Stomach (tissue), 4 donors: ENCODE measurements at regions not wholly inside any gene's neighbourhood (a gene's known extent, or its start where the extent isn't known, plus 50 kb on each side); places are given as distances from the start of the nearest gene placed in this dataset.

Experiments used
- CTCF ChIP-seq, 7 experiments: fragments of 450-650 bp in 4 of 7; fragments of 200-600 bp in 3 of 7; sonication (generic) in 3 of 7; IDR thresholded peaks; one replicate each; pipeline ENCODE4 v1.5.1; 2016 to 2019; ENCODE audit warnings: antibody characterized with exemption in 7 of 7, control low read depth in 2 of 7, mild to moderate bottlenecking in 1 of 7
- POLR2AphosphoS5 ChIP-seq, 3 donors: sonication (generic); formaldehyde crosslinking; IDR thresholded peaks; one replicate each; pipeline ENCODE4 v1.6.1; 2016; ENCODE audit warnings: antibody characterized with exemption in 3 of 3

DNA sequence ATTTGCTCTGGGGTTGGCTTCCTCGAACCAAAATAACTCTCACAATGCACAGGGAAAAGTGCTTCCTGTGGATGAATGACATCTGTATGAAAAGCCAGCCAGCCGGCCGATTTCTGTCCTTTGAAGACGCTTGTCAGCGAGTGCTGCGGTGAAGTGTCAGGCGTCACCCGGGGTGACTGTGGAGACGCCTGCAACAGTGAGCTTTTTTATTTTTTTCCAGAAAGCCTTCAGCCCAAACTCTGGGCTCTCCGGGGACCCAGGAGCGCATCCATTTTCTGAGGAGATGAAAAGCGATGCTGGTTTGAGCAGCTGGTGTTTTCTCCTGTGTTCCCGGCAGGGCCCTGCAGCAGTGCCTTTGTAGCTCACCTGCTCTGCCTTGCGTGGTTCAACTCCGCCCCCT is 147.9 kb upstream of the MYL2 start:
- TF ChIP-seq CTCF (IDR thresholded peaks at IDR 0.05) (no peak), POLR2AphosphoS5 (IDR thresholded peaks at IDR 0.05) (no peak)
